ENCODE measurements at regions not wholly inside any gene's neighbourhood (a gene's known extent, or its start where the extent isn't known, plus 50 kb on each side); places are given as distances from the start of the nearest gene placed in this dataset.
A peak's percentile ranks its signal among the peaks of the same experiment; 100 is the strongest.
"Not testable (repeated sequence)": the region's sequence is repeated elsewhere in the genome, so short reads cannot be mapped to it uniquely, and the experiment has no call there.

DNA sequence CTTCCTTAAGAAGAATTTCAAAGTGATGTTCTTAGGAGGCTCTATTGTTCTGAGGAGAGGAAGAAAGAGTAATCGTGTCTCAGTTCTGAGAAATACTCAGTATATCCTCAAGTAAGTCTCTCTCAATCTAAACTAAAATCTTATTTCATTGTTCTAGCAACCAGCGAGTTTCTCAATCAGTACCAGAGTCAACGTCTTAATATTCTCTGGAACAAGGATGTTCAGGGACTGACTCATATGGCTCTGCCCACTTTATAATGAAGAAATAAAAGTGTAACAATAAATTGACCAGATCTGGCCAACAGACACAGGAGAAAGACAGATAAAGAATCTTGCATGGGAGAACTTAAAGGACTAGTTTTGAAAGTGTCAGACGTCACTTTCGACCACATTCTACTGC lies 469.8 kb upstream of the FLRT2 start:
- no peaks in the 10 kb centered on the region for H3K27me3 ChIP-seq (ENCODE audit: control insufficient read depth in 1 of 2, insufficient read depth in 2 of 2, low read length in 1 of 2)
- ATAC-seq (ENCODE audit: low FRiP score) (peak; percentile 48), DNase-seq (no peak)
- no peaks in the 10 kb centered on the region for H3K4me1 ChIP-seq (ENCODE audit: control insufficient read depth in 1 of 2, insufficient read depth in 2 of 2, low read length in 2 of 2)
- no peak overlapping the region for H3K4me3 ChIP-seq (ENCODE audit: low read length in 2 of 2)
- intact Hi-C loops (cut with DNase I), result no loop called here
- 84 to 86% methylated on average over 5 of the region's 5 CpGs for WGBS, 2 donors
- no peaks in the 10 kb centered on the region for H3K36me3 ChIP-seq (ENCODE audit: control insufficient read depth in 1 of 2, insufficient read depth in 2 of 2, low read length in 1 of 2)
- H3K9me3 ChIP-seq (ENCODE audit: control insufficient read depth, low read length), result no peaks in the 10 kb centered on the region
- H3K27ac ChIP-seq (ENCODE audit: low read depth in 1 of 2, low read length in 2 of 2), result no peak overlapping the region

DNA sequence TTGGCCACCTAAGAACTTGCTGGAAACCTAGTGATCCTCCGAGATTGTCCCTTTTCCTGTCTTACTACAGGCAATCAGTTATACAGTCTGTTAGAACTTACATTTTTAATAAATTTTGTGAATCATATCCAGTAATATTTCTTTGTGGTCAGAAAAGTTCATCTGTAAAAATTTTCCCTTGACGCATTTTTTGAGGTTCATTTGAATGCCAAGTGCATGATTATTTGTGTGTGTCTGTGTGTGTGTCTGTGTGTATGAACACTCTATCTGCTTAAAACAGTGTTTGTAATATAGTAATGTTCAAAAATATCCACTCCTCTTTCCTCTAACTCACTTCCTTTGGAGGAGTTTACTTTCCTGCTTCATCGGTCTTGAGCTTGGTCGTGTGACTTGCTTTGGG lies 468.7 kb upstream of the FLRT2 start:
- no peak for ATAC-seq (ENCODE audit: low FRiP score)
- Histone ChIP-seq H3K27me3 (ENCODE audit: control insufficient read depth in 1 of 2, insufficient read depth in 2 of 2, low read length in 1 of 2) (no peaks in the 10 kb centered on the region), H3K4me3 (ENCODE audit: low read length in 2 of 2) (no peak overlapping the region), H3K9me3 (ENCODE audit: control insufficient read depth, low read length) (no peaks in the 10 kb centered on the region), H3K36me3 (ENCODE audit: control insufficient read depth in 1 of 2, insufficient read depth in 2 of 2, low read length in 1 of 2) (no peaks in the 10 kb centered on the region), H3K27ac (ENCODE audit: low read depth in 1 of 2, low read length in 2 of 2) (no peak overlapping the region), H3K4me1 (ENCODE audit: control insufficient read depth in 1 of 2, insufficient read depth in 2 of 2, low read length in 2 of 2) (no peaks in the 10 kb centered on the region)
- 71 to 75% methylated on average over 4 of the region's 4 CpGs for WGBS, 2 donors
- intact Hi-C loops (cut with DNase I), result no loop called here
- DNase-seq, result no peak

DNA sequence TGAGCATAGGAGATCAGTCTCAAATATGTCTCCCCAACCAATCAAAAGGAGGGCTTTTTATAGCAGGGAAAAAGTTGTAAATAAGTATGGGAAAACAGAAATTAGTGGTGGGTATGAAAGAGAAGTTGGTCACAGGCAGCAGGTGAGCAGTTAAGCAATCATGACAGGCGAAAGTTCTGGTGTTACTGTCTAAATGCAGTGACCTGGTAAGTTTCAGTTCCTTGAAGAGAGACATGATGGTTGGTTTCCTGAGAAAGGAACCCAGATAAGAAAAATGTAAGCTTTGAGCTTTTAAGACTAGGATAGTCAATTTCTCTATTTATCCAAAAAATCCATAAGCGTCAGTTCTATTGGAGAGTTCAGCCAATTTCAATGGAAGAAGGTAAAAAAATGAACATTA lies 466.2 kb upstream of the FLRT2 start:
- 91 to 93% methylated on average over 2 of the region's 2 CpGs for WGBS, 2 donors
- intact Hi-C loops (cut with DNase I), result no loop called here
- no peak for ATAC-seq (ENCODE audit: low FRiP score)

DNA sequence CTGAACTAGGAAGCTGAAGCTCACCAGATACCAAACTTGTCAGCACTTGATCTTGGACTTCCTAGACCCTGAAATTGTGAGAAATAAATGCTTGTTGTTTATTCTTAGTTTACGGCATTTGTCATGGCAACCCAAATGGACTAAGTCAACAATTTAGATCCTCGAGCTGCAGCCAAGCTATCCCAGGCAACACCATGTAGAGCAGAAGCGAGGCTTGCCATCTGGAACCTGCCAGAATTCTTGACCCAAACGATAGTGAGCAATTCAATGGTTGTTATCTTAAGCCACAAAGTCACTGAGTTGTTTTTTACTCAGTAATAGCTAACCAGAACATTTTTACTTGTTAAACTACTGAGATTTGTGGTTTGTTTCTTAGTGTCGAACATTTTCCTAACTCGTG lies 458.5 kb upstream of the FLRT2 start:
- intact Hi-C loops (cut with DNase I), result no loop called here
- no peaks in the 10 kb centered on the region for H3K4me1 ChIP-seq (ENCODE audit: control insufficient read depth in 1 of 2, insufficient read depth in 2 of 2, low read length in 2 of 2)
- no peaks in the 10 kb centered on the region for H3K36me3 ChIP-seq (ENCODE audit: control insufficient read depth in 1 of 2, insufficient read depth in 2 of 2, low read length in 1 of 2)
- DNase-seq (no peak), ATAC-seq (ENCODE audit: low FRiP score) (no peak)
- no peak overlapping the region for H3K4me3 ChIP-seq (ENCODE audit: low read length in 2 of 2)
- H3K9me3 ChIP-seq (ENCODE audit: control insufficient read depth, low read length), result no peaks in the 10 kb centered on the region
- no peaks in the 10 kb centered on the region for H3K27me3 ChIP-seq (ENCODE audit: control insufficient read depth in 1 of 2, insufficient read depth in 2 of 2, low read length in 1 of 2)
- no peak overlapping the region for H3K27ac ChIP-seq (ENCODE audit: low read depth in 1 of 2, low read length in 2 of 2)
- 57 to 60% methylated on average over 6 of the region's 6 CpGs for WGBS, 2 donors

More for the DNA sequence above, 466.2 kb upstream of the FLRT2 start:
- Histone ChIP-seq H3K4me3 (ENCODE audit: low read length in 2 of 2) (no peak overlapping the region), H3K27ac (ENCODE audit: low read depth in 1 of 2, low read length in 2 of 2) (no peak overlapping the region), H3K36me3 (ENCODE audit: control insufficient read depth in 1 of 2, insufficient read depth in 2 of 2, low read length in 1 of 2) (no peaks in the 10 kb centered on the region), H3K27me3 (ENCODE audit: control insufficient read depth in 1 of 2, insufficient read depth in 2 of 2, low read length in 1 of 2) (no peaks in the 10 kb centered on the region), H3K9me3 (ENCODE audit: control insufficient read depth, low read length) (no peaks in the 10 kb centered on the region), H3K4me1 (ENCODE audit: control insufficient read depth in 1 of 2, insufficient read depth in 2 of 2, low read length in 2 of 2) (no peaks in the 10 kb centered on the region)
- no peak for DNase-seq

DNA sequence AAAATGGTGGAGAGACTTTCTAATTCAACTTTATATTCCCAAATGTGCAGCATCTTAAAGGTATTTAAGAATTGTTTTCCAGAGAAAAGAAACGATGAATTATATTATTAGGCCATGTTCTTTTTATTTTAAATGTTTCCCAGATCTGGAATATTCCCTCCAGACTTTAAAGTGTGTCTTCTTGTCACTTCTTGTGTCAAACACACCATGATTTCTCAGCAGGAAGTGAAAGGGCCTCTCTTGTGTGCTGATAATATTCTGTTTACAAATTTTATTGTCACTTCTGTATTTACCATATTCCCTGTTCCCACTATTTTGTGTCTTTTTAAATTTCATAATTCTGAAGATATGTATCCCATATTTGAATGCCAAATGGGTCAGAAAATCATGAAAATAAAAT lies 455.0 kb upstream of the FLRT2 start:
- ATAC-seq (ENCODE audit: low FRiP score), result no peak
- intact Hi-C loops (cut with DNase I), result no loop called here
- no peaks in the 10 kb centered on the region for H3K36me3 ChIP-seq (ENCODE audit: control insufficient read depth in 1 of 2, insufficient read depth in 2 of 2, low read length in 1 of 2)
- H3K4me1 ChIP-seq (ENCODE audit: control insufficient read depth in 1 of 2, insufficient read depth in 2 of 2, low read length in 2 of 2), result no peaks in the 10 kb centered on the region
- DNase-seq, result no peak
- no peak overlapping the region for H3K27ac ChIP-seq (ENCODE audit: low read depth in 1 of 2, low read length in 2 of 2)
- no peak overlapping the region for H3K4me3 ChIP-seq (ENCODE audit: low read length in 2 of 2)
- WGBS, 2 donors, result 74% methylated on average over 1 of the region's 1 CpG
- H3K9me3 ChIP-seq (ENCODE audit: control insufficient read depth, low read length), result no peaks in the 10 kb centered on the region
- H3K27me3 ChIP-seq (ENCODE audit: control insufficient read depth in 1 of 2, insufficient read depth in 2 of 2, low read length in 1 of 2), result no peaks in the 10 kb centered on the region

DNA sequence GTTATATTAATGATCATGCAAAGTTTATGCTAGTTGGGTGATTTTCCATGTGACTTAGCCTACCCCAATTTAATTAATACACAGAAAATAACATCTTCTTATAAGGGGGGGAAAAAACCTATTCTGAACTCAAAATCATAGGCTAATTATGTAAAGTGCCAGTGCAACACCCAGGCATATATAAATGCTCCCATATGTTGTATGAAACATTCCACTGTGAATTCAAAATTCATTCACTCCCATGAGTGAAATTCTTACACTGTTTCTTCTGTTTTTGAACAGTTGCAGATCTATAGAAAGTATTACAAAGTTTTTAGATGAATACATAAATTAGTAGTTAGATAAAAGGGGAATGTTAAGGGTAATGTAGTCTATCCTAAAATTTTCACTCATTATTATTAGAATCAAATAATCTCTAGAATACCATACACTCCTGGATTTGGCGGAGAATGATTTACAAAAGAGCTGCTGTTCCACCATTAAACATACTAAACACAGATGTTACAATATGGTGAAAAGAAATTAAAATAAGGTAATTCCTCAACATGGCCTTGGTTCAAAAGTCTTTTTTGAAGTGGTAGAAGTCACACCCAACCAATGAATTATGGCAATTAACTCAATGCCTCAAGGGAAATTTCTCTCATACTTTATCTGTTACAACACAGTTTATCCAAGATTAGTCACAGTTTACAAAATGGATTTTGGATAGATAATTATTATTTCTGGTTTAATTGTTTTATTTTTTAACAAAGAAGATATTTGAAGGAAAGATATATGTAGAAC lies 454.1 kb upstream of the FLRT2 start:
- no peak for DNase-seq
- WGBS, 2 donors, result 94 to 98% methylated on average over 1 of the region's 1 CpG

DNA sequence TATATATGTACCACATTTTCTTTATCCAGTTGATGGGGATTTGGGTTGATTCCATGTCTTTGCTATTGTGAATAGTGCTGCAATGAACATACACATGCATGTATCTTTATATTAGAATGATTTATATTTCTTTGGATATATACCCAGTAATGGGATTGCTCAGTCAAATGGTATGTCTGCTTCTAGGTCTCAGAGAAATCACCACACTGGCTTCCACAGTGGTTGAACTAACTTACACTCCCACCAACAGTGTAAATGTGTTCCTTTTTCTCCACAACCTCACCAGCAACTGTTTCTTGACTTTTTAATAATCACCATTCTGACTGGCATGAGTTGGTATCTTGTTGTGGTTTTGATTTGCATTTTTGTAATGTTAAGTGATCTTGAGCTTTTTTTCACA lies 452.2 kb upstream of the FLRT2 start:
- H3K27ac ChIP-seq (ENCODE audit: low read depth in 1 of 2, low read length in 2 of 2); H3K36me3 ChIP-seq (ENCODE audit: control insufficient read depth in 1 of 2, insufficient read depth in 2 of 2, low read length in 1 of 2); H3K4me3 ChIP-seq (ENCODE audit: low read length in 2 of 2); intact Hi-C loops (cut with DNase I); H3K27me3 ChIP-seq (ENCODE audit: control insufficient read depth in 1 of 2, insufficient read depth in 2 of 2, low read length in 1 of 2); H3K9me3 ChIP-seq (ENCODE audit: control insufficient read depth, low read length); ATAC-seq (ENCODE audit: low FRiP score); H3K4me1 ChIP-seq (ENCODE audit: control insufficient read depth in 1 of 2, insufficient read depth in 2 of 2, low read length in 2 of 2); DNase-seq: not testable (repeated sequence)

More for the DNA sequence above, 454.1 kb upstream of the FLRT2 start:
- intact Hi-C loops (cut with DNase I), result no loop called here
- peaks cover 2% of the 10 kb centered on the region for H3K9me3 ChIP-seq (ENCODE audit: control insufficient read depth, low read length)
- no peaks in the 10 kb centered on the region for H3K4me1 ChIP-seq (ENCODE audit: control insufficient read depth in 1 of 2, insufficient read depth in 2 of 2, low read length in 2 of 2)
- H3K27ac ChIP-seq (ENCODE audit: low read depth in 1 of 2, low read length in 2 of 2), result no peak overlapping the region
- H3K4me3 ChIP-seq (ENCODE audit: low read length in 2 of 2), result no peak overlapping the region
- H3K36me3 ChIP-seq (ENCODE audit: control insufficient read depth in 1 of 2, insufficient read depth in 2 of 2, low read length in 1 of 2), result no peaks in the 10 kb centered on the region
- H3K27me3 ChIP-seq (ENCODE audit: control insufficient read depth in 1 of 2, insufficient read depth in 2 of 2, low read length in 1 of 2), result no peaks in the 10 kb centered on the region
- ATAC-seq (ENCODE audit: low FRiP score), result no peak

DNA sequence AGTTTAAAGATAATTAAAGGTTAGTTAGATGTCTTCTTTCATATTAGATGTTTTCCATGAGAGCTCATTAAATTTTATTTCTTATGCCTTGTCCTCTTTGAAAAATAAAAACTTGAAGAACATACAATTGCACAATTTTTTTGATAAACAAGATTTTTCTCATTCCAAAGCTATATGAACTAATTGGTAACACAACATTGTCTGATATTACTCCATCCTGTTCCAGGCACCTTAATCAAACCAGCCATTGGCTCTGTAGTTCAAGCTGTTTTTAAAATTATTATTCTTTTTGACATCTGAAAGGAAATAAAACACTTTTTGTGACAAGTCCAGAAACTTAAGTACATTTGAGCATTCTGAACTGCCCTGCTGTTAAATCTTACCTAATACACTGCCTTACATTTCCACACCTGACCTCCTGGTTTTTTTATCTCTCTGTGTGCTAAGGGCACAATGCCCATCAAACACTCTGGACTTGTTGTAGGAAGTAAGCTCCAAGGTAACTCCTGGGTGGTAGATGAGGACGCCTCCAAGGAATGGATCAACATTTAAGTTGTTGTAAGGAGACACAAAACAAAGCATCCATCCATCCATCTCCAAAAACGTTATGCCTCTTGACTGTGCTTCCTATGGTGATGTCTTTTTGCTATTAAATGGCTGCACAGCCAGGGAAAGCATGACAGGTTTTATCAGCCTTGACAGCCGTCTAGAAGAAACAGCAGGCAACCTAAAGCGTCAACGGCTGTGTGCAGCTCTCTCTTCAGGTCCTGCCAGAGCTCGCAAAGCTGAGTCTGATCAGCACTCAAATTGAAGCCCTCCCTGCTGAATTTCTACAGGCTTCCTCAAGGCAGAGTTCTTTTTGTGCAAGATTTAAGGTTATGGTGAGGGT lies 449.9 kb upstream of the FLRT2 start:
- Histone ChIP-seq H3K9me3 (ENCODE audit: control insufficient read depth, low read length) (peaks cover 2% of the 10 kb centered on the region), H3K4me1 (ENCODE audit: control insufficient read depth in 1 of 2, insufficient read depth in 2 of 2, low read length in 2 of 2) (no peaks in the 10 kb centered on the region), H3K4me3 (ENCODE audit: low read length in 2 of 2) (no peak overlapping the region), H3K27me3 (ENCODE audit: control insufficient read depth in 1 of 2, insufficient read depth in 2 of 2, low read length in 1 of 2) (no peaks in the 10 kb centered on the region), H3K27ac (ENCODE audit: low read depth in 1 of 2, low read length in 2 of 2) (no peak overlapping the region), H3K36me3 (ENCODE audit: control insufficient read depth in 1 of 2, insufficient read depth in 2 of 2, low read length in 1 of 2) (no peaks in the 10 kb centered on the region)
- WGBS, 2 donors, result 39 to 41% methylated on average over 6 of the region's 6 CpGs
- DNase-seq (no peak), ATAC-seq (ENCODE audit: low FRiP score) (no peak)
- intact Hi-C loops (cut with DNase I), result no loop called here

DNA sequence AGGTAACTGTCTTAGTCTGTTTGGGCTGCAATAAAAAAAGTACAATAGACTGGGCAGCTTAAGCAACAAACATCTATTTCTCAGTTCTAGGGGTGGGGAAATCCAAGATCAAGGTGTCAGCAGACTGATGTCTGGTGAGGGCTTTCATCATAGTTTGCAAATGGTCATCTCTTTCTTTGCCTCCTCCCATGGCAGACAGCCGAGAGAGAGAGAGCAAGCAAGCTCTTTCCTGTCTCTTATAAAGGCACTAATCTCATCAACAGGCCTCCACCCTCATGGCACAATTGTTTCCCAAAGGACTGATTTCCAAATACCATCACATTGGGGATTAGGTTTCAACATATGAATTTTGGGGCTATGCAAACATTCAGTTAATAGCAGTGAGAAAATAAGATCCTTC lies 445.6 kb upstream of the FLRT2 start:
- H3K9me3 ChIP-seq (ENCODE audit: control insufficient read depth, low read length), result peaks cover 3% of the 10 kb centered on the region
- H3K4me1 ChIP-seq (ENCODE audit: control insufficient read depth in 1 of 2, insufficient read depth in 2 of 2, low read length in 2 of 2), result no peaks in the 10 kb centered on the region
- ATAC-seq (ENCODE audit: low FRiP score) (no peak), DNase-seq (no peak)
- intact Hi-C loops (cut with DNase I), result no loop called here
- H3K27ac ChIP-seq (ENCODE audit: low read depth in 1 of 2, low read length in 2 of 2), result no peak overlapping the region
- H3K4me3 ChIP-seq (ENCODE audit: low read length in 2 of 2), result no peak overlapping the region
- no peaks in the 10 kb centered on the region for H3K36me3 ChIP-seq (ENCODE audit: control insufficient read depth in 1 of 2, insufficient read depth in 2 of 2, low read length in 1 of 2)
- H3K27me3 ChIP-seq (ENCODE audit: control insufficient read depth in 1 of 2, insufficient read depth in 2 of 2, low read length in 1 of 2), result no peaks in the 10 kb centered on the region
- WGBS, 2 donors, result 64 to 86% methylated on average over 1 of the region's 1 CpG

All from aorta (tissue), 5 donors.